SK-N-SH treated with all-trans-retinoic acid at 6 μM for 48 hours (cell line): ENCODE measurements at regions not wholly inside any gene's neighbourhood (a gene's known extent, or its start where the extent isn't known, plus 50 kb on each side); places are given as distances from the start of the nearest gene placed in this dataset.

Experiments used
- ESRRG ChIP-seq: fragments of 250-450 bp; sonication (Bioruptor Pico); IDR thresholded peaks from 2 replicates; pipeline ENCODE4 v1.6.1; 2021; ENCODE audit warnings: mild to moderate bottlenecking
- PATZ1 ChIP-seq: fragments of 250-450 bp; sonication (Bioruptor Pico); IDR thresholded peaks from 2 replicates; pipeline ENCODE4 v1.8.0; 2020; ENCODE audit warnings: mild to moderate bottlenecking, moderate library complexity, borderline replicate concordance
- ZNF565 ChIP-seq: fragments of 450-650 bp; formaldehyde crosslinking; conservative IDR thresholded peaks from 2 replicates; pipeline ENCODE4 v1.5.0; 2020; ENCODE audit warnings: low read depth, mild to moderate bottlenecking, moderate library complexity

GRCh38 chr10:125494651-125495239 lies 188.2 kb downstream of the TEX36 start:
- TF ChIP-seq ZNF565 (CRISPR knock-in tag), result no peak
- TF ChIP-seq PATZ1 (CRISPR knock-in tag), result no peak
- TF ChIP-seq ESRRG (CRISPR knock-in tag), result no peak
